ENCODE measurements at regions not wholly inside any gene's neighbourhood (a gene's known extent, or its start where the extent isn't known, plus 50 kb on each side); places are given as distances from the start of the nearest gene placed in this dataset.
"Not testable (repeated sequence)": the region's sequence is repeated elsewhere in the genome, so short reads cannot be mapped to it uniquely, and the experiment has no call there.

GRCh38 chr22:10776358-10776729, 4751.6 kb upstream of the OR11H1 start:
- not testable (repeated sequence) for TF ChIP-seq CTCF (IDR thresholded peaks at IDR 0.05 in 8 of 11, conservative IDR thresholded peaks at IDR 0.05 in 3 of 11); POLR2AphosphoS5 (IDR thresholded peaks at IDR 0.05); POLR2A (IDR thresholded peaks at IDR 0.05)
